ENCODE measurements at regions not wholly inside any gene's neighbourhood (a gene's known extent, or its start where the extent isn't known, plus 50 kb on each side); places are given as distances from the start of the nearest gene placed in this dataset.
"Not testable (repeated sequence)": the region's sequence is repeated elsewhere in the genome, so short reads cannot be mapped to it uniquely, and the experiment has no call there.

DNA sequence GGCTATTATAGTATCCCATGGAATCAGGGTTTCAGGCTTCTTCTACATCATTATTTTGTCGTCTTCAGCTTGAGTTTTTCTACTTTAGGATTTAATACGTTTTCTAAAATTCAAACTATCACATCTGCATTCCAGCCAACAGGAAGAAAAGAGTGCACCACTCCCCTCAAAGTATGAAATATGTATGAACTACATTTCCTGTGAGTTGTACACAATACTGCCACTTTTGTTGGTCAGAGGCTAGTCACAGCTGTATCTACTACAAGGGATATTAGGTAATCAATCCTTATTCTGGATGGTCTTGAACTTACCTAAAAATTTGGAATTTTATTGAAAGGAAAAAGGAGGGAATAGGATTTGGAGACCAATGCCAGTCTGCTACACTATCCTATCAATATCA, 235.6 kb upstream of the TBX18 start:
- Histone ChIP-seq H3K9me3 (ENCODE audit: insufficient read depth, low read depth, low read length) (no peaks in the 10 kb centered on the region), H3K27ac (ENCODE audit: low read length) (no peak overlapping the region), H3K27me3 (ENCODE audit: insufficient read depth, low read length) (no peaks in the 10 kb centered on the region), H3K9ac (ENCODE audit: low read depth, low read length) (no peak overlapping the region), H3K4me1 (ENCODE audit: insufficient read depth, low read length) (no peaks in the 10 kb centered on the region; the same call in 1 of the 2 replicates), H3K36me3 (ENCODE audit: insufficient read depth, low read depth, low read length) (no peaks in the 10 kb centered on the region), H3K4me3 (ENCODE audit: low read length) (no peak overlapping the region)

DNA sequence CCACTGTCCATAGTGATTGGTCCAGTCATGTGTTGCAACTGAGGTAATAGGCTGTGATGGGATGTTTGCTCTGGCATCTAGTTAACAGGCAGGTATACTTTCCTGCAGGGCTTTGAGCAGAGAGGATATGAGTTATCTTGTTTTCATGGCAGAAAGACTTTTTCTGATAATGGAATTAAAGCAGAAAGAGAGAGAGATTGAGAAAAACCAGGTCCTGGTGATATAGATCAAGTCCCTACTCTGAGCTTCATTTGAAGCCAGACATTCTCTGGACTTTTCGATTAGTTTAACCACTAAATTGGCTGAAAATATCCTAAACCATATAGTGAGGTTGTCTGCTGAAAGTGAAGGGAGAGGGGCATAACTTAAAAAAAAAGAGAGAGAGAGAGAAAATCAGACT, 233.8 kb upstream of the TBX18 start:
- no peaks in the 10 kb centered on the region for H3K9me3 ChIP-seq (ENCODE audit: insufficient read depth, low read depth, low read length)
- no peaks in the 10 kb centered on the region for H3K4me1 ChIP-seq (ENCODE audit: insufficient read depth, low read length)
- H3K27ac ChIP-seq (ENCODE audit: low read length): no peak overlapping the region
- H3K27me3 ChIP-seq (ENCODE audit: insufficient read depth, low read length): no peaks in the 10 kb centered on the region
- H3K4me3 ChIP-seq (ENCODE audit: low read length): no peak overlapping the region
- no peaks in the 10 kb centered on the region for H3K36me3 ChIP-seq (ENCODE audit: insufficient read depth, low read depth, low read length)
- no peak overlapping the region for H3K9ac ChIP-seq (ENCODE audit: low read depth, low read length)

DNA sequence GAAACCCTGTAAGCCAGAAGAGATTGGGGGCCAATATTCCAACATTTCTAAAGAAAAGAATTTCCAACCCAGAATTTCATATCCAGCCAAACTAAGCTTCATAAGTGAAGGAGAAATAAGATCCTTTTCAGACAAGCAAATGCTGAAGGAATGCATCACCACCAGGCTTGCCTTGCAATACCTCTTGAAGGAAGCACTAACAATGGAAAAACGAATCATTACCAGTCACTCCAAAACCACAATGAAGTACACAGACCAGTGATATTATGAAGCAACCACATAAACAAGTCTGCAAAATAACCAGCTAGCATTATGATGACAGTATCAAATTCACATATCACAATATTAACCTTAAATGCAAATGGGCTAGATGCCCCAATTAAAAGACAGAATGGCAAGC, 224.4 kb upstream of the TBX18 start:
- not testable (repeated sequence) for H3K4me1 ChIP-seq (ENCODE audit: insufficient read depth, low read length); H3K9me3 ChIP-seq (ENCODE audit: insufficient read depth, low read depth, low read length); H3K27me3 ChIP-seq (ENCODE audit: insufficient read depth, low read length); H3K27ac ChIP-seq (ENCODE audit: low read length); H3K4me3 ChIP-seq (ENCODE audit: low read length); H3K36me3 ChIP-seq (ENCODE audit: insufficient read depth, low read depth, low read length); H3K9ac ChIP-seq (ENCODE audit: low read depth, low read length)

DNA sequence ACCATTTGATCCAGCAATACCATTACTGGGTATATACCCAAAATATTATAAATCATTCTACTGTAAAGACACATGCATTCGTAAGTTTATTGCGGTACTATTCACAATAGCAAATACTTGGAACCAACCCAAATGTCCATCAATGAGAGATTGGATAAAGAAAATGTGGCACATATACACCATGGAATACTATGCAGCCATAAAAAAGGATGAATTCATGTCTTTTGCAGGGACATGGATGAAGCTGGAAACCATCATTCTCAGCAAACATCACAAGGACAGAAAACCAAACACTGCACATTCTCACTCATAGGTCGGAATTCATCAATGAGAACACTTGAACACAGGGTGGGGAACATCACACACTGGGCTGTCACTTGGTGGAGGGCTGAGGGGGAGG, 221.1 kb upstream of the TBX18 start:
- not testable (repeated sequence) for H3K36me3 ChIP-seq (ENCODE audit: insufficient read depth, low read depth, low read length); H3K27me3 ChIP-seq (ENCODE audit: insufficient read depth, low read length); H3K4me1 ChIP-seq (ENCODE audit: insufficient read depth, low read length); H3K4me3 ChIP-seq (ENCODE audit: low read length); H3K9ac ChIP-seq (ENCODE audit: low read depth, low read length); H3K9me3 ChIP-seq (ENCODE audit: insufficient read depth, low read depth, low read length); H3K27ac ChIP-seq (ENCODE audit: low read length)

DNA sequence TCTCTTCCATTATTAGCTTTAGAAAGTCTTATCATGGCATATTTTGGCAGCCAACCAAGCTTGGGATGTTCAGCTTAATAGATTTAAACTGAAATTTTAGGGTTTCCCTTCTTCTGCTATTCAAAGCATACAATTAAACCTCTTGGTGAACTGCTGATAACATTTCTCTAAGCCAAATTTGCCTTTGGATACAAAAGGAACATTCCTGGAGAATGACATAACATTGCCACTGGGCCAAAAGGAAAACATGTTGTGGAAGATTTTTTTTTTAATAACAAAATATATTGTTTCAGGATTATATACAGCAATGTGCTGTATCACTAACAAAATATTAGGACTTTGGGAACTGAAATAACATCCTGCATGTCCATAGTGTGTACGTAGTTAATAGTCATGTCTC, 215.1 kb upstream of the TBX18 start:
- Histone ChIP-seq H3K9ac (ENCODE audit: low read depth, low read length) (no peak overlapping the region), H3K27ac (ENCODE audit: low read length) (no peak overlapping the region), H3K4me1 (ENCODE audit: insufficient read depth, low read length) (no peaks in the 10 kb centered on the region; the same call in none of the 2 replicates), H3K4me3 (ENCODE audit: low read length) (no peak overlapping the region), H3K27me3 (ENCODE audit: insufficient read depth, low read length) (no peaks in the 10 kb centered on the region), H3K9me3 (ENCODE audit: insufficient read depth, low read depth, low read length) (no peaks in the 10 kb centered on the region), H3K36me3 (ENCODE audit: insufficient read depth, low read depth, low read length) (no peaks in the 10 kb centered on the region)

DNA sequence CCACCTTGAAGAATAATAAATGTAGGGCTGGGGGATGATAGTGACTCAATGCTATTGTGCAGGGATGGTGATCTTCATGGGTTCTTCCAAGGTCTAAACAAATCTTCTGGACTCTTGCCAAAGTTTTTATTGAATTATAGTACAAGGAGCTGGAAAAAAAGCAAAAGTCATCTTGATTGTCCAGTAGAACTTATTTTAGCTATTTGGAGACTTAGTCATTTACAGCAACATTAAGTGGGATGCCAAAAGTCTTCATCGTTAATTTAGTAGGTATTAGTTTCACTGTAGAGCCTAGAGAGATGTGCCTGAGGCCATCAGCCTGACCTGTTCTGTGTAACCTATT, 212.9 kb upstream of the TBX18 start:
- Histone ChIP-seq H3K4me3 (ENCODE audit: low read length) (no peak overlapping the region), H3K36me3 (ENCODE audit: insufficient read depth, low read depth, low read length) (no peaks in the 10 kb centered on the region), H3K27me3 (ENCODE audit: insufficient read depth, low read length) (no peaks in the 10 kb centered on the region), H3K9ac (ENCODE audit: low read depth, low read length) (no peak overlapping the region), H3K4me1 (ENCODE audit: insufficient read depth, low read length) (no peaks in the 10 kb centered on the region; the same call in none of the 2 replicates), H3K9me3 (ENCODE audit: insufficient read depth, low read depth, low read length) (no peaks in the 10 kb centered on the region), H3K27ac (ENCODE audit: low read length) (no peak overlapping the region)

DNA sequence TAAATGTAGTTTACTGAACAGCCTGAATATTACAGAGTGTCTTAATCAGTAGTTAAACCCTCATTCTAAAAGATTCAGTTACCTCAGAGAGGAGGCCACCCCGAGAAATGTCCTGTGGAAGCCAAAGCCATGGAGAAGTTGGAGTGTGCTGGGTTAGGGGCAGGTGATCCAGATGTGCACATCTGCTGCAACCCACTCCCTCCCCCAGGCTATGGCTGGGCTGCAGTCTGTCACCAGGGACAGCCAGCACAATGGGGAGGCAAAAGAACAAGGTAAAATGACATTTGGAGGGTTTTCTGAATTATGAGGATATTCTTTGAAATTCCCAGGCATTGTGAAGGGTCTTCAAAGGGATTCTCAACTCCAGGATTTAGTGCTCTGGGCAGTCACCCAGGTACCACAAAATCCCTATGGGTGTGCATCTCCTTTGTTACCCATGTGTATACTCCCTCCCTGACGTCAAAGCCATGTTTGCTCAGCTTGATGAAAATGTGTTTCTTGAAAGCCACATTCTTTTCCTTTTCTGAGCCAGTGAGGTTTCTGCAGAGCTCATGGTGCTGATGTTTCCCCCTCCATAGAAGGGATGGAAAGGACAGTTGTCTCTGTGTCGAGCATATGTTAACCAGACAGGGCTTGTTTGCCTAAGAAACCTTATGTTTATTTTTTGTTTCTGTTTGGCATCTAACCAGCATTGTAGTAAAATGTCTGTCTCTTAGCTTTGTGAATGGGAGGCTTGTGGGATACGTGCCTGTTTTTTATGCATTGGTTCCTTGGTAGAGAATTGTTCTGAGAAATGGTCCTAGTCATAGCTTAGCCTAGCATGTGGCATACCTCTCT, 212.3 kb upstream of the TBX18 start:
- H3K4me3 ChIP-seq (ENCODE audit: low read length): no peak overlapping the region
- H3K9ac ChIP-seq (ENCODE audit: low read depth, low read length): no peak overlapping the region
- H3K36me3 ChIP-seq (ENCODE audit: insufficient read depth, low read depth, low read length): no peaks in the 10 kb centered on the region
- no peaks in the 10 kb centered on the region; the same call in none of the 2 replicates for H3K4me1 ChIP-seq (ENCODE audit: insufficient read depth, low read length)
- no peaks in the 10 kb centered on the region for H3K27me3 ChIP-seq (ENCODE audit: insufficient read depth, low read length)
- H3K9me3 ChIP-seq (ENCODE audit: insufficient read depth, low read depth, low read length): no peaks in the 10 kb centered on the region
- no peak overlapping the region for H3K27ac ChIP-seq (ENCODE audit: low read length)

DNA sequence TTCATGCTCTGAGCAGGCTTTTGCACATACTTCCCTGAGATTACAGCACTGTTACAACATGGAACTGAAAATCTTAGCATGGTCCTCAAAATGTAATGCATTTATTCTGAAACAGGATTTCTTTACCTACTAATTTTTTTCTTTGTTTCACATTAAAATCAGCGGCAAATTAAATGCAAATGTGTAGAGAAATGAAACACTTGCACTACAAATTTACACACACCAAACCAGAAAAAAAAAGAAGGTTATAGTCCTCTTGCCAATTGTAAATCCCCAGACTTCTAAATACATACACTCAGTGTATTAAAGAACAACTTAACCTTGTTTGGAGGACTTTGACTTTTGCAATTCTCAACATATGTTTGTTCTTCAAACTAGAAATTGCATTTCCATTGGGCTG, 210.9 kb upstream of the TBX18 start:
- Histone ChIP-seq H3K27me3 (ENCODE audit: insufficient read depth, low read length) (no peaks in the 10 kb centered on the region), H3K4me1 (ENCODE audit: insufficient read depth, low read length) (no peaks in the 10 kb centered on the region; the same call in none of the 2 replicates), H3K9me3 (ENCODE audit: insufficient read depth, low read depth, low read length) (no peaks in the 10 kb centered on the region), H3K27ac (ENCODE audit: low read length) (no peak overlapping the region), H3K9ac (ENCODE audit: low read depth, low read length) (no peak overlapping the region), H3K36me3 (ENCODE audit: insufficient read depth, low read depth, low read length) (no peaks in the 10 kb centered on the region), H3K4me3 (ENCODE audit: low read length) (no peak overlapping the region)

DNA sequence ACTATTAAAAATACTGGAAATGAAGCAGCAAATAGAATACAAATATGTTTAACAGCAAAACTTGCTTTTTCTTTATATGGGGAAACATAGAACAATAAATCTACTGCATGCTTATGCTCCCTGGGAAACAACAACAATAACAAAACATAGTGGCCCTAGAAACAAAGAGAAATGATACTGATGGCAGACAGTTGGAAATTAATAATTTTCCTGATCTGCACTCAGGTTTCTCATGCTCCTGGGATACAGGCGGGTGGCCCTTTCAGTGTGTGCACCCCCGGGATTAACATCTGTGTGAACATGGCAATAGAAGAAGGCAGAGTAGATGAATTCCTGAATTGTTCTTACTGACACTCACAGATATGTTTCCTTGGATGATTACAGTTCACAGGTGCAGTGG, 209.2 kb upstream of the TBX18 start:
- no peak overlapping the region for H3K4me3 ChIP-seq (ENCODE audit: low read length)
- H3K27ac ChIP-seq (ENCODE audit: low read length): no peak overlapping the region
- no peaks in the 10 kb centered on the region for H3K36me3 ChIP-seq (ENCODE audit: insufficient read depth, low read depth, low read length)
- H3K9ac ChIP-seq (ENCODE audit: low read depth, low read length): no peak overlapping the region
- no peaks in the 10 kb centered on the region for H3K27me3 ChIP-seq (ENCODE audit: insufficient read depth, low read length)
- H3K4me1 ChIP-seq (ENCODE audit: insufficient read depth, low read length): no peaks in the 10 kb centered on the region; the same call in 1 of the 2 replicates
- peaks cover 6% of the 10 kb centered on the region; the same call in 1 of the 2 replicates for H3K9me3 ChIP-seq (ENCODE audit: insufficient read depth, low read depth, low read length)

DNA sequence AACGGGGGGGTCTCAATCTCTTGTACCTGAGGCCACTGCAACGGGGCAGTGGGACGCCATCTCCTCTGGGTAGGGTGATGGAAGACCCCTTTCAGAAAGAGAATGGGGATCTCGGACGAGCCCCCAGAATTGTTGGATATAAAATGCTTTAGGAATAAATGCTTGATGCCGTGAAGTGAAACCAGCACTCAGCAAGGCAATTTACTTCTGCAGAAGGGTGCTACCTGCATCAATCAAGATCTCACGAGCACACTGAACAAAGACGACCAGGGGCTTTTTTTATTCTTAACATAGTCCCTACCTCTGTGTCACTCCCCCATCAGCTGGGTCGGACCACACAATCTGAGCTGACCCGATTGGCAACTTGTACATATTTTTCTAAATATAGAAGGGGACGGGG, 203.6 kb upstream of the TBX18 start:
- Histone ChIP-seq H3K27me3 (ENCODE audit: insufficient read depth, low read length) (no peaks in the 10 kb centered on the region), H3K36me3 (ENCODE audit: insufficient read depth, low read depth, low read length) (no peaks in the 10 kb centered on the region), H3K9ac (ENCODE audit: low read depth, low read length) (no peak overlapping the region), H3K4me1 (ENCODE audit: insufficient read depth, low read length) (no peaks in the 10 kb centered on the region), H3K27ac (ENCODE audit: low read length) (no peak overlapping the region), H3K4me3 (ENCODE audit: low read length) (no peak overlapping the region), H3K9me3 (ENCODE audit: insufficient read depth, low read depth, low read length) (peaks cover 17% of the 10 kb centered on the region; the same call in 1 of the 2 replicates)

DNA sequence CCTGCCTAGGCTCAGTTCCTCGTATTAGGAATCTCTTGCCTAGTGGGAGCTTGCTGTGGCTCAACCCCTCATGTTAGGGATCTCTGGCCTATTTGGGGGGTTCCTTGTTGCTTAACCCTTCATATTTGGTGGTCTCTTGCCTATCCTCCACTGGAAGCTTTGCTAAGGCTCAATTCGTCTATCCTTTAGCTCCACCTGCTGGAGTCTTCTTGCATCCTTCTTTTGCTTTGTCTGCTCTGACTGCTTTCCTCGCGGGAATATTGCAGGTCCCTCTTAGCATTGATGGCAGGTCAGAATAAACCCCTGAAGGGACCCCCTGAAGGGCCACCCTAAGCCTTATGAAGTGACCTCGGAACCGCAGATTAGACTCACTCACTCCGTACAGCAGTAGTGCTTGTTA, 203.0 kb upstream of the TBX18 start:
- Histone ChIP-seq H3K9me3 (ENCODE audit: insufficient read depth, low read depth, low read length) (peaks cover 17% of the 10 kb centered on the region; the same call in 1 of the 2 replicates), H3K4me3 (ENCODE audit: low read length) (no peak overlapping the region), H3K27ac (ENCODE audit: low read length) (no peak overlapping the region), H3K36me3 (ENCODE audit: insufficient read depth, low read depth, low read length) (no peaks in the 10 kb centered on the region), H3K9ac (ENCODE audit: low read depth, low read length) (no peak overlapping the region), H3K4me1 (ENCODE audit: insufficient read depth, low read length) (no peaks in the 10 kb centered on the region), H3K27me3 (ENCODE audit: insufficient read depth, low read length) (no peaks in the 10 kb centered on the region)

DNA sequence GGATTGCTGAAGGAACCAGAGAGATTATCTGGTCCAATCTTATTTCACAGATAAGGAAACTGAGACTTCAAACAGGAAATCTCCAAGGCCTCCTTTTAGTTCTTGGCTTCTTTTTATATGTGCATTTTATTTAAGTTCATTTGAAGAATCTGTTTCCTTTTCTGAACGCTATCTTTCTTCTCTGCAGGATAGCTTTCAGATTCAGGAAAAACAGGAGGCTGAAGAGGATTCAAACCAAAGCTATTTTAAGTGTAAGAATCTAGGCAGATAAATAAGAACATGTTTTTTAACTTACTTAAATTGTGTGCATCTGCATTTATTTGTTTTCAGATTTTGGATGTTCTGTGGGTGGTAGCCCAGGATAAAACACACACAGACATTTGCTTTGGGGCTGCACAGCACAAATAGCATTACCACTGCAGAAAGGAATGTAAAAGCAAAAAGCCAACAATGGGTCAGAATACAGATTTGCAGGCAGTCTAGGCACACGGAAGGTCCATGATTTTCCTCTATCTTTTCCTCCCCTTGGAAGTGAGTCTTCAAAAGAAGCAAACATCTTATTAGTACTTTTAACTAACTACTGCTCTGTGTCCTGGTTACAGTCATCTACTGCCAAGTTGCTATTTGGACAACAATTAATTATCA, 188.8 kb upstream of the TBX18 start:
- H3K27me3 ChIP-seq (ENCODE audit: insufficient read depth, low read length): no peaks in the 10 kb centered on the region
- H3K4me3 ChIP-seq (ENCODE audit: low read length): no peak overlapping the region
- no peaks in the 10 kb centered on the region; the same call in 1 of the 2 replicates for H3K4me1 ChIP-seq (ENCODE audit: insufficient read depth, low read length)
- H3K27ac ChIP-seq (ENCODE audit: low read length): no peak overlapping the region
- peaks cover 3% of the 10 kb centered on the region for H3K9me3 ChIP-seq (ENCODE audit: insufficient read depth, low read depth, low read length)
- H3K9ac ChIP-seq (ENCODE audit: low read depth, low read length): no peak overlapping the region
- H3K36me3 ChIP-seq (ENCODE audit: insufficient read depth, low read depth, low read length): no peaks in the 10 kb centered on the region

Data from iPS-20b (cell line).